HCT116 (cell line): ENCODE measurements at regions not wholly inside any gene's neighbourhood (a gene's known extent, or its start where the extent isn't known, plus 50 kb on each side); places are given as distances from the start of the nearest gene placed in this dataset.

ENCODE experiments used
- CTCF ChIP-seq, 3 experiments: fragments of 200-600 bp in 1 of 3; sonication (generic) in 1 of 3; IDR thresholded peaks in 2 of 3; conservative IDR thresholded peaks in 1 of 3; 2 replicates each; pipeline ENCODE4 v1.5.1; 2012 to 2017; ENCODE audit warnings: low read depth in 2 of 3, low read length in 2 of 3, antibody characterized with exemption in 1 of 3, borderline replicate concordance in 1 of 3, control low read depth in 1 of 3, mild to moderate bottlenecking in 1 of 3, mixed read lengths in 1 of 3, mixed run types in 1 of 3, moderate library complexity in 1 of 3; ENCODE audit not compliant: insufficient read depth in 1 of 3
- EGR1 ChIP-seq: IDR thresholded peaks from 2 replicates; pipeline ENCODE4 v1.6.1; 2012; ENCODE audit warnings: low read depth
- EZH2 ChIP-seq: fragments of 200-600 bp; sonication (generic); IDR thresholded peaks from 2 replicates; pipeline ENCODE4 v1.6.1; 2017; ENCODE audit warnings: antibody characterized with exemption, mixed run types
- EZH2phosphoT487 ChIP-seq: fragments of 200-600 bp; IDR thresholded peaks from 2 replicates; pipeline ENCODE4 v1.6.1; 2018; ENCODE audit warnings: antibody characterized with exemption, borderline replicate concordance
- JUND ChIP-seq: IDR thresholded peaks from 2 replicates; pipeline ENCODE4 v1.6.1; 2012
- POLR2A ChIP-seq: IDR thresholded peaks from 2 replicates; pipeline ENCODE4 v1.7.0; 2011; ENCODE audit warnings: borderline replicate concordance; ENCODE audit not compliant: insufficient read depth, insufficient read length; ENCODE audit errors: extremely low read depth
- SP1 ChIP-seq: IDR thresholded peaks from 2 replicates; pipeline ENCODE4 v1.6.1; 2012; ENCODE audit warnings: low read depth
- SRF ChIP-seq: IDR thresholded peaks from 2 replicates; pipeline ENCODE4 v1.6.1; 2012; ENCODE audit warnings: low read depth
- TCF7L2 ChIP-seq: IDR thresholded peaks from 2 replicates; pipeline ENCODE4 v1.7.0; 2011; ENCODE audit warnings: borderline replicate concordance, inconsistent platforms; ENCODE audit not compliant: insufficient read depth, insufficient read length; ENCODE audit errors: extremely low read depth
- YY1 ChIP-seq: IDR thresholded peaks from 2 replicates; pipeline ENCODE4 v1.6.1; 2011; ENCODE audit warnings: low read length, low read depth, moderate library complexity, mild to moderate bottlenecking; ENCODE audit not compliant: insufficient replicate concordance; ENCODE audit errors: extremely low read depth
- ZFX ChIP-seq: fragments of 450-650 bp; IDR thresholded peaks from 2 replicates; pipeline ENCODE4 v1.6.1; 2017
- TF ChIP-seq, protein P1 (sequence below): IDR thresholded peaks from 2 replicates; pipeline ENCODE4 v1.6.1; 2012
- TF ChIP-seq, protein P2 (sequence below): IDR thresholded peaks from 2 replicates; pipeline ENCODE4 v1.6.1; 2012
- TF ChIP-seq, protein P3 (sequence below): IDR thresholded peaks from 2 replicates; pipeline ENCODE4 v1.6.1; 2011; ENCODE audit warnings: mild to moderate bottlenecking, low read length, moderate library complexity; ENCODE audit not compliant: insufficient replicate concordance; ENCODE audit errors: extremely low read depth

GRCh38 chr1:96038636-96039035, 682.9 kb upstream of the PTBP2 start:
- TF ChIP-seq CTCF (IDR thresholded peaks at IDR 0.05 in 2 of 3, conservative IDR thresholded peaks at IDR 0.05 in 1 of 3; ENCODE audit: borderline replicate concordance in 1 of 3, insufficient read depth in 1 of 3, low read depth in 2 of 3, low read length in 2 of 3): no peak
- no peak for TF ChIP-seq SRF
- TF ChIP-seq, protein P1, sequence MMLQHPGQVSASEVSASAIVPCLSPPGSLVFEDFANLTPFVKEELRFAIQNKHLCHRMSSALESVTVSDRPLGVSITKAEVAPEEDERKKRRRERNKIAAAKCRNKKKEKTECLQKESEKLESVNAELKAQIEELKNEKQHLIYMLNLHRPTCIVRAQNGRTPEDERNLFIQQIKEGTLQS: no peak
- TF ChIP-seq EZH2phosphoT487: no peak
- no peak for TF ChIP-seq EGR1
- no peak for TF ChIP-seq JUND
- TF ChIP-seq EZH2: no peak
- no peak for TF ChIP-seq POLR2A
- TF ChIP-seq YY1: no peak
- no peak for TF ChIP-seq ZFX
- TF ChIP-seq TCF7L2: no peak
- TF ChIP-seq, protein P2, sequence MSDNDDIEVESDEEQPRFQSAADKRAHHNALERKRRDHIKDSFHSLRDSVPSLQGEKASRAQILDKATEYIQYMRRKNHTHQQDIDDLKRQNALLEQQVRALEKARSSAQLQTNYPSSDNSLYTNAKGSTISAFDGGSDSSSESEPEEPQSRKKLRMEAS: no peak
- TF ChIP-seq, protein P3, sequence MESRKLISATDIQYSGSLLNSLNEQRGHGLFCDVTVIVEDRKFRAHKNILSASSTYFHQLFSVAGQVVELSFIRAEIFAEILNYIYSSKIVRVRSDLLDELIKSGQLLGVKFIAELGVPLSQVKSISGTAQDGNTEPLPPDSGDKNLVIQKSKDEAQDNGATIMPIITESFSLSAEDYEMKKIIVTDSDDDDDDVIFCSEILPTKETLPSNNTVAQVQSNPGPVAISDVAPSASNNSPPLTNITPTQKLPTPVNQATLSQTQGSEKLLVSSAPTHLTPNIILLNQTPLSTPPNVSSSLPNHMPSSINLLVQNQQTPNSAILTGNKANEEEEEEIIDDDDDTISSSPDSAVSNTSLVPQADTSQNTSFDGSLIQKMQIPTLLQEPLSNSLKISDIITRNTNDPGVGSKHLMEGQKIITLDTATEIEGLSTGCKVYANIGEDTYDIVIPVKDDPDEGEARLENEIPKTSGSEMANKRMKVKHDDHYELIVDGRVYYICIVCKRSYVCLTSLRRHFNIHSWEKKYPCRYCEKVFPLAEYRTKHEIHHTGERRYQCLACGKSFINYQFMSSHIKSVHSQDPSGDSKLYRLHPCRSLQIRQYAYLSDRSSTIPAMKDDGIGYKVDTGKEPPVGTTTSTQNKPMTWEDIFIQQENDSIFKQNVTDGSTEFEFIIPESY: no peak
- TF ChIP-seq SP1: no peak
